ENCODE measurements at regions not wholly inside any gene's neighbourhood (a gene's known extent, or its start where the extent isn't known, plus 50 kb on each side); places are given as distances from the start of the nearest gene placed in this dataset.

DNA sequence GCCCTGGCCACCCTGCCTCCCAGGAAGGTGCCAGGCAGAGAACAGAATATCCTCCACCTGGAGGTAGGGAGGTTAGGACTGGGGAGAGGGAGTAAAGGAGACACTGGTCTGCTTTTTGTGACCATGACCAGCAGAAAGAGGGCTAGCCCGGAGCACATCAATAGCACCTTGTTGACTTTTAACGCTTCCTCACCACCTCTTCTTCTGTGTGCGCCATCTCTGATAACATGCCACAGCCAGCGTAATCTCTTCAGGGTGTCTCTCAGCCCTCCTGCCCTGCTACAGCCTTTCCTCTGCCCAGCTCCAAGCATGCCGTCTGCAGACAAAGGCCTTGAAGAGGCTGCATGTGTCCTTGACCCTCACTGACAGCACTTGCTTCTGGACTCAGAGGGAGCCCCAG lies 50.9 kb upstream of the GJA5 start:
- Mint-ChIP-seq H3K27me3 (ENCODE audit: low read depth) (no peaks in the 10 kb centered on the region), H3K27ac (no peak overlapping the region), H3K4me1 (ENCODE audit: low read depth) (peaks cover 3% of the 10 kb centered on the region), H3K4me3 (no peak overlapping the region), H3K9me3 (no peaks in the 10 kb centered on the region), H3K36me3 (ENCODE audit: low read depth) (no peaks in the 10 kb centered on the region)
- DNase-seq: no peak
- CTCF ChIA-PET: no interaction called here
- intact Hi-C loops (cut with micrococcal nuclease): no loop called here

DNA sequence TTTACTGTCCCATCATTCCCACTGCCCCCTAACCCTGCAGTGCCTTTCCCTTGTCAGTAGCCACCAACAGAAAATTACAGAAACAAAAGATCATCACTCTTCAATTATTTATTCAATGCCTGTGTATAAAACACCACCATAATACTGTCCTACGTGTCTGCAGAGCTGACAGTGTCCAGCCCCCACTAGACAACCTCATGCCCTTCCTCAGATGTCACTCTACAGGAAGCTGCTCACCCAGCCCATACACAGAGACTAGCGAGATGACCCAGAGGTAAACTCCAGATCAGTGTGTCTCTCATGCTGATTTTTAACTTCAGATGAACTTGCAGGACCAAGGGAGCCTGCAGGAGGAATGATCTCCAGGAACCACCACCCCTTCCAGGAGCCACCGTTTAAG lies 51.3 kb upstream of the GJA5 start:
- intact Hi-C loops (cut with micrococcal nuclease): no loop called here
- Mint-ChIP-seq H3K4me1 (ENCODE audit: low read depth) (peaks cover 3% of the 10 kb centered on the region), H3K36me3 (ENCODE audit: low read depth) (no peaks in the 10 kb centered on the region), H3K9me3 (no peaks in the 10 kb centered on the region), H3K27me3 (ENCODE audit: low read depth) (no peaks in the 10 kb centered on the region), H3K27ac (no peak overlapping the region), H3K4me3 (no peak overlapping the region)
- DNase-seq: no peak
- CTCF ChIA-PET: no interaction called here

DNA sequence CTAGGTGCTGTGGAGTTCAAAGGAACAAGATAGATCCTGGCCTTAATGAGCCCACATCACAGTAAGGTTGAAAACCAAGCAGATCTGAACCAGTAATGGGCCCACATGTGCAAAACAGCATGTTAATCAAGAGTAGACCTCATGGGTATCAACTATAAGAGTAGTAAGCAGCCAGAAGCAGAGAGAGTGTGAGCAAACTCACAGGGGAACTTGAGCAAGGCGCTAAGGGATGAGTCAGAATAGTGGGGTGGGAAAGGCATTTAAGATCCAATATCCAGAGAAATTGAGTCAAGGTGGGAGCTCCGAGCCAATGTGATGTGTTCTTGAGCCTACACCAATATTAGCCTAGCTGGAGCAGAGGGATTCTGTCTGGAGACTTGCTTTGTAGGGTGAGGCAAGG lies 52.4 kb upstream of the GJA5 start:
- H3K36me3 Mint-ChIP-seq (ENCODE audit: low read depth): no peaks in the 10 kb centered on the region
- H3K27ac Mint-ChIP-seq: no peak overlapping the region
- no peaks in the 10 kb centered on the region for H3K27me3 Mint-ChIP-seq (ENCODE audit: low read depth)
- intact Hi-C loops (cut with micrococcal nuclease): no loop called here
- H3K4me3 Mint-ChIP-seq: no peak overlapping the region
- CTCF ChIA-PET: interaction anchor here (0.6 kb wide), 1 partner anchor 695 kb away, joined by 4 read pairs; no protein-coding TSS in a partner anchor
- DNase-seq: no peak
- peaks cover 3% of the 10 kb centered on the region for H3K4me1 Mint-ChIP-seq (ENCODE audit: low read depth)
- H3K9me3 Mint-ChIP-seq: no peaks in the 10 kb centered on the region

DNA sequence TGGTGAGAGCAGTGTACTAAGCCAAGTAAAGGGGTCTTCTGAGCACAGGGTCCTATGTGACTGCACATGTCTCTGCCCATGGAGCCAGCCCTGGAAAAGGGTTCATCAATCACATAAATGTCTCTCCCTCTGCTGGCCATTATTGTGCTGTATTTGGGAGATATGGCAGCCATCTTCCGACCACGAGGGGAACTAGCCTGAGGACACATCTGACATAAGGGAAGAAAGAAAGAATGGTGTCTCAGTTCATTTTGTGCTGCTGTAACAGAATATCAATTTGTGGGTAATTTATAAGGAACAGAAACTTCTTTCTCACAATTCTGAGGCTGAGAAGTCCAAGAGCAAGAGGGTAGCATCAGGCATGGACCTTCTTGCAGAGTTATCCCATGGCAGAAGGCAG lies 55.1 kb upstream of the GJA5 start:
- DNase-seq: no peak
- CTCF ChIA-PET: no interaction called here
- Mint-ChIP-seq H3K36me3 (ENCODE audit: low read depth) (no peaks in the 10 kb centered on the region), H3K4me1 (ENCODE audit: low read depth) (peaks cover 3% of the 10 kb centered on the region), H3K27me3 (ENCODE audit: low read depth) (no peaks in the 10 kb centered on the region), H3K9me3 (no peaks in the 10 kb centered on the region), H3K4me3 (no peak overlapping the region), H3K27ac (no peak overlapping the region)
- intact Hi-C loops (cut with micrococcal nuclease): no loop called here

DNA sequence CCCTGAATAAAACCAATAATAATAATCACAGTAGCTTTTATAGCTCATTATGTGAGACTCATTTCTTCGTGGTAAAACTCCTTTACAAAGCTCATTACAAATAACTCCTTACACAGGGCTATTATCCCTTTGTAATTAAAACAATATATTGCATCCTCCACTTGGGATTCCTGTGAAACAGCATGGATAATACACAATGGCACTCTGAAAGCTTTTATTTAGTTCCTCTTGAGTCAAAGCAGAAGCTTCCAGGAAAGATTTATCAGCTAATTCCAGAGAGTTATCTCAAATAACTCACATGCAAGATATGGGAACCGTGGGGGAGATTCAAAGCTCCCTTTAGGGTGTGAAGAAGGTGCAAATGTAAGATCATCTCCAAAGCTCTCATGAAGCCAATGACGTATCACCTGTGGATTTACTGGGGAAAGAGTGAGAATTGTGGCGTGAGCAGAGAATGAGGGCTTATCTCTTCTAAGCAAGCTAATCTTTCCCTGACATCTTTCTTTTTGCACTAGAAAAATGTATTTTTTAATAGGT lies 60.4 kb upstream of the GJA5 start:
- Mint-ChIP-seq H3K4me3 (no peak overlapping the region), H3K36me3 (ENCODE audit: low read depth) (no peaks in the 10 kb centered on the region), H3K4me1 (ENCODE audit: low read depth) (no peaks in the 10 kb centered on the region), H3K9me3 (no peaks in the 10 kb centered on the region), H3K27me3 (ENCODE audit: low read depth) (no peaks in the 10 kb centered on the region), H3K27ac (no peak overlapping the region)
- CTCF ChIA-PET: no interaction called here
- DNase-seq: no peak
- intact Hi-C loops (cut with micrococcal nuclease): no loop called here

DNA sequence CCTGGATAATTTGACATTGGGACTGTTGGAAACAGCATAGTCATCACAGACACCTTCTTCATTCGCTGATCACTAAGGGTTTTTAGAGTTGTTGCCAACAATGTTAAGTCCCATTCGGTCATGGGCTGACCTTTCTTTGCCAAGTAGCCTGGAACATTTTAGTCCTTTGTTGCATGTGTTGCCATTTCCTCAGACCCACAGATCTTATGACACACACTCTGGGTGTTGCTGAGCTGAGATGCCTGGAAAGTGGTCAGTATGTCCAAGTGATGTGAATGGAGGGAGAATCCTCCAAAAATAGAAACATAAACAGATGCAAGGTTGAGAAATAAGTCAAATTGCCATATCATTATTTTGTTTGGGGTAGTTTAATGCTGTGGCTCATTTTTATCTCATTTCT lies 61.5 kb upstream of the GJA5 start:
- intact Hi-C loops (cut with micrococcal nuclease): no loop called here
- H3K4me3 Mint-ChIP-seq: no peak overlapping the region
- CTCF ChIA-PET: no interaction called here
- H3K36me3 Mint-ChIP-seq (ENCODE audit: low read depth): no peaks in the 10 kb centered on the region
- no peak overlapping the region for H3K27ac Mint-ChIP-seq
- no peaks in the 10 kb centered on the region for H3K27me3 Mint-ChIP-seq (ENCODE audit: low read depth)
- DNase-seq: no peak
- no peaks in the 10 kb centered on the region for H3K4me1 Mint-ChIP-seq (ENCODE audit: low read depth)
- H3K9me3 Mint-ChIP-seq: no peaks in the 10 kb centered on the region

DNA sequence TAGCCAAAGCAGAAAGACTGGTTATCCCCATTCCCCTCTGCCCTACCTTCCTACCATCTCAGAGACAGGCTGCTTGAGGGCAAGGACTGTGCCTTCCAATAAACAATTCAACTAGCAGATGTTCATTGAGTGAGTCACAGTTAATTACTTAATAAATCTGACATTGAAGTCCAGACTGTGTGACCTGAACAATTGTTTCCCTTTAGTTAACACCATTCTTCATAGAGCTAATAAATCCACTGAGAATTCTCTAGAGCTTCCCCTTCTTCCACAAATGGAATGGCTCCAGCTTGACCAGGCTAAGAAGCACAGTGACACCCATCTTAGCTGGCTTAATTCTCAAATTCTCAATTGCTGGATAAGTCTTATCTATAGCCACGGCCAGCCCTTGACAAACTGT lies 61.9 kb upstream of the GJA5 start:
- Mint-ChIP-seq H3K27me3 (ENCODE audit: low read depth) (no peaks in the 10 kb centered on the region), H3K9me3 (no peaks in the 10 kb centered on the region), H3K4me3 (no peak overlapping the region), H3K27ac (no peak overlapping the region), H3K36me3 (ENCODE audit: low read depth) (no peaks in the 10 kb centered on the region), H3K4me1 (ENCODE audit: low read depth) (no peaks in the 10 kb centered on the region)
- CTCF ChIA-PET: no interaction called here
- DNase-seq: no peak
- intact Hi-C loops (cut with micrococcal nuclease): no loop called here

DNA sequence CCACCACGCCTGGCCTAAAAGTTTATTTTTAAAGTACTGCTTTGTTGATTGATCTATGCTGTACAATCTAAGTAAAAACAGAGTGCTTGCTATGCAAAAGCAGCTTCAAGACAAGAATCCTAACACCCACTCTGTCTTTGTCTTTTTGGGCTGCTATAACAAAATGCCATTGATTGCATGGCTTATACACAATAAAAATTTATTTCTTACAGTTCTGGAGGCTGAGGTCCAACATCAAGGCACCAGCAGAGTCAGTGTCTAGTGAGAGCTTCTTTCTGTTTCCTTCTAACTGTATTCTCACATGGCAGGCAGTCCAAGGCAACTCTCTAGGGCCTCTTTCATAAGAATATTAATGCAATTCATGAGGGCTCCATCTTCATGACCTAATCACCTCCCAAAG lies 63.6 kb upstream of the GJA5 start:
- intact Hi-C loops (cut with micrococcal nuclease): no loop called here
- CTCF ChIA-PET: no interaction called here
- no peaks in the 10 kb centered on the region for H3K27me3 Mint-ChIP-seq (ENCODE audit: low read depth)

DNA sequence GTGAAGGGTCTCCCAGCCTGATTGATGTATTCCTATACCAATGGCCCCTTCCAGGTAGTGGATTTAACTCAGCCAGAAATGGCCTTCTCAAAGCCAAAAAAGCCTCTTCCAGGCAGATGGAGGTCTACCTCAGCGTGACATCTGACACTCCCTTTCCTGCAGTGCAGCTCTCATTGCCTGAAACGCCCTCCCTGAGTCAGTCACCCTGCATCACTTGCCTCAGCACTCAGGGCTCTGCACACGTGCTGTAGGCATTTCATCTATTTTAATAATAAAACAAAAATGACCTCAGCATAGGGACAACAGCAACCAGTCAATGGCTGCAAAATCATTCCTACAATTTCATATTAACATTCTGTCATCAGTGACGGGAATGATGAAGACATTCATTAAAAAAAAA lies 64.4 kb upstream of the GJA5 start:
- H3K4me3 Mint-ChIP-seq: no peak overlapping the region
- no peaks in the 10 kb centered on the region for H3K36me3 Mint-ChIP-seq (ENCODE audit: low read depth)
- CTCF ChIA-PET: no interaction called here
- H3K4me1 Mint-ChIP-seq (ENCODE audit: low read depth): no peaks in the 10 kb centered on the region
- H3K9me3 Mint-ChIP-seq: no peaks in the 10 kb centered on the region
- no peaks in the 10 kb centered on the region for H3K27me3 Mint-ChIP-seq (ENCODE audit: low read depth)
- no peak for DNase-seq
- H3K27ac Mint-ChIP-seq: no peak overlapping the region
- intact Hi-C loops (cut with micrococcal nuclease): no loop called here

More for the DNA sequence above, 63.6 kb upstream of the GJA5 start:
- Mint-ChIP-seq H3K27ac (no peak overlapping the region), H3K4me3 (no peak overlapping the region), H3K9me3 (no peaks in the 10 kb centered on the region), H3K4me1 (ENCODE audit: low read depth) (no peaks in the 10 kb centered on the region), H3K36me3 (ENCODE audit: low read depth) (no peaks in the 10 kb centered on the region)
- no peak for DNase-seq

DNA sequence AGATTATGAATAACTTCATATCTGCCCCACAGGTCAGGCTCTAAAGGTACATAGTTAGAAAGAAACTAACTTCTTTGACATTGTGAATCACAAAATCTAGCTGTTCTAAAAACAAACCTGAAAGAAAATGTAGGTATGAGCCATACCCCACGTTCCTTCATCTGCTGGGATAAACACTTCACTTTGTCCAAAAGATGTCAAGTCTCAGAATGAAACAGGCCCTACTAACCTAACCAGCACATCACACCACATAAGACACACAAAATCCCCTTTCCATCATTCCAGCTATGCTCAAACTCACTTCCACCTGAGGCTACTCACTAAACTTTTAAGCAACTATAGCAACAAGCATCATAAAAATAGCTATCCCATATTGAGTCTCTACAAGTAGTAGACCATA lies 65.2 kb upstream of the GJA5 start:
- intact Hi-C loops (cut with micrococcal nuclease): no loop called here
- no peaks in the 10 kb centered on the region for H3K9me3 Mint-ChIP-seq

DNA sequence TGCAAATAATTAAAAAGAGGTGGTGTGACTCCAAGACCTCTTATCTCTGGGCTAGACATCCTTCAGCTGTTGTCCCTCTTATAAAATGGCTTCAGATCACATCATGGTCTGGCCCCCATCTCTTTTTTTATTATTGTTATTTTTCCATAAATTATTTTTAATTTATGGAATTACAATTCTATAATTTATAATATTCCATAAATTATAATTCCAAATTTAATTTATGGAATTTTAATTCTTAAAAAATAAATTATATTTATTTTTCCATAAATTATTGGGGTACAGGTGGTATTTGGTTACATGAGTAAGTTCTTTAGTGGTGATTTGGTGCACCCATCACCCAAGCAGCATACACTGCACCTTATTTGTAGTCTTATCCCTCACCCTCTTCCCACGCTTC lies 65.9 kb upstream of the GJA5 start:
- H3K27ac Mint-ChIP-seq: no peak overlapping the region
- CTCF ChIA-PET: no interaction called here
- intact Hi-C loops (cut with micrococcal nuclease): no loop called here

More for the DNA sequence above, 65.2 kb upstream of the GJA5 start:
- Mint-ChIP-seq H3K4me1 (ENCODE audit: low read depth) (no peaks in the 10 kb centered on the region), H3K27ac (no peak overlapping the region), H3K36me3 (ENCODE audit: low read depth) (no peaks in the 10 kb centered on the region), H3K4me3 (no peak overlapping the region), H3K27me3 (ENCODE audit: low read depth) (no peaks in the 10 kb centered on the region)
- CTCF ChIA-PET: no interaction called here
- DNase-seq: no peak

GRCh38 chr1:147833231-147833860 lies 69.2 kb upstream of the GJA8 start:
- intact Hi-C loops (cut with micrococcal nuclease): no loop called here
- Mint-ChIP-seq H3K9me3 (no peaks in the 10 kb centered on the region), H3K27me3 (ENCODE audit: low read depth) (no peaks in the 10 kb centered on the region), H3K4me3 (no peak overlapping the region), H3K27ac (no peak overlapping the region), H3K36me3 (ENCODE audit: low read depth) (no peaks in the 10 kb centered on the region), H3K4me1 (ENCODE audit: low read depth) (peaks cover 8% of the 10 kb centered on the region)
- no peak for DNase-seq
- CTCF ChIA-PET: interaction anchor here (1.7 kb wide), 1 partner anchor 59 kb away, joined by 4 read pairs; no protein-coding TSS in a partner anchor

More for the DNA sequence above, 65.9 kb upstream of the GJA5 start:
- no peak for DNase-seq
- Mint-ChIP-seq H3K4me3 (no peak overlapping the region), H3K9me3 (no peaks in the 10 kb centered on the region), H3K27me3 (ENCODE audit: low read depth) (no peaks in the 10 kb centered on the region), H3K4me1 (ENCODE audit: low read depth) (no peaks in the 10 kb centered on the region), H3K36me3 (ENCODE audit: low read depth) (no peaks in the 10 kb centered on the region)

DNA sequence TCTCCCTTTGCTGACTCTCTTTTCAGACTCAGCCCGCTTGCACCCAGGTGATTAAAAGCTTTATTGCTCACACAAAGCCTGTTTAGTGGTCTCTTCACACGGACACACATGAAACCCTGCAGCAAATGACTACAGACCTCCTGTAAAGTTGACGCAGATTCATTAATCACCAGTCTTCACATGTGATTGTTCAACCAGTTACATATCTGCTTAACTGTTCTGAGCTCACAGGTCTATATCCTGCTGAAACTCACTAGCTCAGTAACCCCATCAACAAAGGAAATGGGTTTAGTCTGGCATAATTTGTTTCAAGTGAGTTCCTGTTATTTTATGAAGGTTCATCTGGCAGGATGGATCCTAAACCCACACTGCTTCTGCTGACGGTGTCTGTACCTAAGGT lies 68.4 kb upstream of the GJA8 start:
- intact Hi-C loops (cut with micrococcal nuclease): no loop called here
- Mint-ChIP-seq H3K36me3 (ENCODE audit: low read depth) (no peaks in the 10 kb centered on the region), H3K27me3 (ENCODE audit: low read depth) (no peaks in the 10 kb centered on the region), H3K4me3 (no peak overlapping the region), H3K4me1 (ENCODE audit: low read depth) (peaks cover 8% of the 10 kb centered on the region), H3K27ac (no peak overlapping the region), H3K9me3 (no peaks in the 10 kb centered on the region)
- CTCF ChIA-PET: interaction anchor here (1.7 kb wide), 1 partner anchor 58 kb away, joined by 4 read pairs; no protein-coding TSS in a partner anchor
- DNase-seq: peak; percentile 18

All from activated naive CD4-positive, alpha-beta T cell treated with anti-CD3 and anti-CD28 coated beads for 36 hours (primary cell).